NB4 (cell line): ENCODE measurements at regions not wholly inside any gene's neighbourhood (a gene's known extent, or its start where the extent isn't known, plus 50 kb on each side); places are given as distances from the start of the nearest gene placed in this dataset.

Experiments
- CTCF ChIP-seq: IDR thresholded peaks from one replicate; pipeline ENCODE4 v1.5.1; 2012; ENCODE audit warnings: low read depth, low read length
- MAX ChIP-seq: IDR thresholded peaks from 2 replicates; pipeline ENCODE4 v1.6.1; 2011; ENCODE audit warnings: low read depth, low read length
- MYC ChIP-seq: IDR thresholded peaks from 2 replicates; pipeline ENCODE4 v1.6.1; 2011; ENCODE audit warnings: low read depth, low read length
- POLR2A ChIP-seq: IDR thresholded peaks from 2 replicates; pipeline ENCODE4 v1.6.1; 2011; ENCODE audit warnings: mild to moderate bottlenecking; ENCODE audit not compliant: insufficient read length; ENCODE audit errors: extremely low read depth

- TF ChIP-seq CTCF (peak; percentile 56), POLR2A (no peak), MAX (no peak), MYC (no peak)
Measured at GRCh38 chr1:47529520-47530098, 91.8 kb downstream of the FOXD2 start.
